ENCODE measurements at regions not wholly inside any gene's neighbourhood (a gene's known extent, or its start where the extent isn't known, plus 50 kb on each side); places are given as distances from the start of the nearest gene placed in this dataset.
"Not testable (repeated sequence)": the region's sequence is repeated elsewhere in the genome, so short reads cannot be mapped to it uniquely, and the experiment has no call there.

- DNase-seq (ENCODE audit: low read depth): no peak
Observed at GRCh38 chr12:45490232-45490881, 239.1 kb upstream of the ARID2 start.

- no peak for DNase-seq (ENCODE audit: low read depth)
Observed at GRCh38 chr12:45494279-45494678, 235.2 kb upstream of the ARID2 start.

- no peak for DNase-seq (ENCODE audit: low read depth)
Observed at GRCh38 chr12:45498645-45499044, 230.9 kb upstream of the ARID2 start.

- no peak for DNase-seq (ENCODE audit: low read depth)
Observed at GRCh38 chr12:45502481-45503128, 226.9 kb upstream of the ARID2 start.

DNA sequence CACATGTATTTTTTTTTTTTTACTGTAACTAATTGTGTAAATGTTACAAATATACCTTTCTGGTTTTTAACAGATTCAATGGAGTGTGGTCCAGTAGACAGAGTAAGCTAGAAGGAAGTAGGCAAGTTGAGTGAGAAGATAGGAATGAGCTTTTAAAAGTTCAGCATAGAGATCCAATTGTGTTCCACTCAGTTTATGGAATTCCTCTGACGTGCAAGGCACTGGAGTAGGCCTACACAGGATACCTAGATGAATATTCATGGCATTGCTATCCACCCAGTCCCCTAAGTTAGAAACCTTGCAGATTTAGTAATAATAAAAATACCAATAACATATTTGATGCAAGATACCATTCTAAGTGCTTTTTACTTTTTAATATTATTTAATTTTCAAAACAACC is 225.6 kb upstream of the ARID2 start:
- DNase-seq (ENCODE audit: low read depth): peak; percentile 6

DNA sequence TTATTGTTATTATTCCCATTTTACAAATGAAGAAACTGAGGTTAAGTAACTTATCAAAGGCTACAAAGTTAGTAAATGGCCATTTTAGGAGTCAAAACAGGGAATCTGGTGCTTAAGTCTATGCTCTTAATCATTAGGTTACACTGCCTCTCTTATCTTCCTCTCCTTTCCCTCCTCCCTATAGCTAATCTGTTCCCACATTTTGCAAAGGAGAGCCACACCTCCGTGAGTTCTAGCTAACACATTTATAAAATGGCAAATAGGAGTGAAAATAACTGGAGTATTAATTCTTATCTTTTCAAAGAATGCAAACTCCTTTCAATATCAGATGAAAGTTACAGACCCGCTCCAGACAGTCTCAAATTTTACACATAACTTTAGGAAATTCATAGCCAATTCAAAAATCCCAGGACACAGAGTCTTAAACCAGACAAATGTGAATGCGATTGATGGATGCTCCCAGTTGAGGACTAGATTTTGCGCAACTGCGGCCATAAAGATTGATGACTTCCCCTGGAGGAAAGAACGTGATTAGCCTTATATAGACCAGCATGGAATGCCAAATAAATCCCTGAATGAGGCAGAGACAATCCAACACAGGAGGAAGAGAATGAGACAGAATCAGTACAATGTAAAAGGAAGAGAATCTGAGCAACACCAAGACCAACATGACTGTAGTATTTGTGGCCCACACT is 225.0 kb upstream of the ARID2 start:
- DNase-seq (ENCODE audit: low read depth): no peak

DNA sequence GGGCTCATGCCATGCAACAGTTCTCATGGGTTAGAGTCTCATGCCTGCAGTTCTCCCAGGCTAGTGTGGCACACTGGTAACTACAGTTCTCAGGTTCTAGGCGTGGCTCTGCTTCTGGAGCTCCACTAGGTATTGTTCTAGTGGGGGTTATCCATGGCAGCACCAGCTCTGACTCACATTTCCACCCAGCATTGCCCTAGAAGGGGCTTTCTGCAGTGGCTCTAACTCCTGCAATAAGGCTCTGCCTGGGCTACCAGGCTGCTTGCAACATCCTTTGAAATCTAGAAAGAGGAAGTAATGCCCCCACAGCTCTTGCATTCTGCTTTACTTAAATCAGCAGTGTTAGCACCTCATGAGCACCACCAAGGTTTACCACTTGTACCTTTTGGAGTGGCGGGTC is 220.3 kb upstream of the ARID2 start:
- no peak for DNase-seq (ENCODE audit: low read depth)

DNA sequence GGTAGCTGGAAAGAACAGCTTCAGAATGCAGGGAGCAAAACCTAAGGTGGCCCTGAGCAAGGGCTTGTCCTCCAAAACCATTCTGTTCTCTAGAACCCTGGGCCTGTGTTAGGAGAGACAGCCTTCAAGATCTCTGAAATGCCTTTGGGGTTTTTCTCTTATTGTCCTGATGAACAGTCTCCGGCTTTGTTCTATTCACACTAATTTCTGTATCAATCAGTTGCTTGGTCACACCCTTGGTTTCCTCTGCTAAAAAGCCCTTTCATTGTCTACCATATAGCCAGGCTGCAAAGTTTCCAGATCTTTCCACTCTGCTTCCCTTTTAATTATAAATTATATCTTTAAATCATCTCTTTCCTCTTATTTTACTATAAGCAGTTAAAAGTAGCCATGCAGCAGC is 219.9 kb upstream of the ARID2 start:
- DNase-seq (ENCODE audit: low read depth): no peak

DNA sequence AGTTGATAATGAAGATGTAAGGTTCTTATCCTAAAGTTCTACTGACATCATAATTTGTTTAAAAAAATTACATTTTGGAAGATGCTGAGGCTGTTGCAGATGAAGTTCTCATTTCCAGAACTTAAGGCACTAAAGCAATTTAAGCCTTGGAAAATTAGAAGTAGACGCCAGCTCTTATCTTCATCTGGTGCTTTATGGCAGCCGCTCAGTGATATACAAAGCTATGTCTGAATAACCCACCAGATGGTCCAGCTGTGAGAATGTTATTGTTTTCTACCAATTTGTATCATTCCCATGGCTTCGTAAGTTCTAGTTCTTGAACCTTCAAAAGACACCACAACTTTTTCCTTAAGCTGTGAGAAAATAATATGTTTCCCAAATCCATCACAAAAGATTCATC is 212.1 kb upstream of the ARID2 start:
- DNase-seq (ENCODE audit: low read depth): no peak

DNA sequence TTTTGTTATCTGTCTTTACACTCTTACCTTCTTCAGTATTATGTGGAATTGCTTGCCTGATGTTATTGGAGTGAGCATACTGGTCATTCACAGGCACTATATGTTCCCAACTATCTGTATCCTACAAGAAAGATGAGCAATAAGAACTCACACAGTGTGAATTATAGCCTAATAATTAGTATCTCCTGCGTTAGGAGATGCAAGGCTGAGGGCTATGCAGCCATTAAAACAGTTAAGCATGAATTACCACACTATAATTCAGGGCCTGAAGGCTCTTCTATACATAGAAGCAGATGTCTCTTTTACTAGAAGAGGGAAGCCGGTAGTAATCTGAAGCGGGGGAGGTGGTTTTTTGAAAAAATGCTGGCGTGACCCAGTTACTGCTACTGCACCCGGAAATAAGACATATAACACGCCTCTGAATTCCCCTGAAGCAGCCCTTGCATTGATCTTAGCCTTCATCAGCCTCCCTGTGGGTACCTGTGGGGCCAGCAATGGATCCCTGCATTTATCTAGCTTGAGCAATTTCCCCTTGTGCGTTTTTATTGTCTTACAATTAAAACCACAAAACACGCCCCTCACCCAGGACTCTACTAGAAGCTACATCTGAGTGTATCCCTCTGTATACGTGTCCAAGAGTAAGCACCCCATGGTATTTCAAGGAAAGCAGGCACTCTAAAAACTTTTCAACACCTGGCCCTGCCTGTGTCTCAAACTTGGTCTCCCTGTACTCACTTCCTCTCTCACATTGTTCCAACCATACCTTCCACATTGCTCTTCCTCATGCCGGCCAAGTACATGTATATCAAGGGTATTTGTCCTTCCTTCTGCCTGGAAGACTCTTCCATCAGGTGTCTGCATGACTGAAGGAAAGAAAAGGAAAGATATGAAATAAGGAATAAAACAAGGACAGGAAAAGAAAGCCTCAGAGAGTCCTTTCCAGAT is 210.9 kb upstream of the ARID2 start:
- DNase-seq (ENCODE audit: low read depth): no peak

- DNase-seq (ENCODE audit: low read depth): no peak
Observed at GRCh38 chr12:45522227-45522626, 207.3 kb upstream of the ARID2 start.

- DNase-seq (ENCODE audit: low read depth): not testable (repeated sequence)
Observed at GRCh38 chr12:45526823-45527222, 202.7 kb upstream of the ARID2 start.

DNA sequence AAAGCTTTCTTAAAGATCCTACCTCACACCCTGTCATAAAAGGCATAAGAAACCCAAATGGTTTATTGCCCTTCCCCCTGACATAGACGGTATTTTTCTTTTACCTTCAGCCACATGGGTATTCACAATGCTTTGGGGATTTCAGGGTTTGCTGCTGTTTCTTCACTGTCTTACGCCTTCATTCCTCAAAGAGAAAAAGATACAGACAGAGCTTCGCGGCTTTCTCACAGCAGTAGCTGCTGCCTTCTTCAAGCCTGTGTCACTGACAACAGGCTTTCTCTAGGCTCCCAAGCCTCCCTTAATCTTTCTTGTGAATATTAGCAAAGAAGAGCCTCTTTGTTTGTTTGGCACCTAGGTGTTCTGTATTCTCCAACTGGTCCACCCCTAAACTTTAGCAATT is 197.4 kb upstream of the ARID2 start:
- DNase-seq (ENCODE audit: low read depth): no peak

GRCh38 chr12:45535610-45536180 is 193.8 kb upstream of the ARID2 start:
- no peak for DNase-seq (ENCODE audit: low read depth)

DNA sequence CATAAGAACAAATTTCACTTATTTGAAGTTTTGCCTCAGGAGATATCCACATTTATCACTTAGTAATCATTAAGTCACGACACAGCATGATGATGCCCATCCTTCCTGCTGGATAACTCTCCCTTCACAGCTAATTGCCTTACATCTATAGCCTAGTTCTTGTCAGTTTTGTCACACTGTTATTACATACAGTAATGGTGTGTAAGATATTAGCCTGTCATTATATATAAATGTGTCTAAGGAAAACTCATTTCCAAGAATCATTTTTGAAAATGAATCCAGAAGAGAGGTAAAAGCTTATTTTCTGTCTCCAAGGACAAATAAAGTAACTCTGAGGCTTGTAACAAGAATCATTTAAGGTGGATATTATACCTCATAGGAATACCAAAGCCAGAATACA is 193.2 kb upstream of the ARID2 start:
- no peak for DNase-seq (ENCODE audit: low read depth)

DNA sequence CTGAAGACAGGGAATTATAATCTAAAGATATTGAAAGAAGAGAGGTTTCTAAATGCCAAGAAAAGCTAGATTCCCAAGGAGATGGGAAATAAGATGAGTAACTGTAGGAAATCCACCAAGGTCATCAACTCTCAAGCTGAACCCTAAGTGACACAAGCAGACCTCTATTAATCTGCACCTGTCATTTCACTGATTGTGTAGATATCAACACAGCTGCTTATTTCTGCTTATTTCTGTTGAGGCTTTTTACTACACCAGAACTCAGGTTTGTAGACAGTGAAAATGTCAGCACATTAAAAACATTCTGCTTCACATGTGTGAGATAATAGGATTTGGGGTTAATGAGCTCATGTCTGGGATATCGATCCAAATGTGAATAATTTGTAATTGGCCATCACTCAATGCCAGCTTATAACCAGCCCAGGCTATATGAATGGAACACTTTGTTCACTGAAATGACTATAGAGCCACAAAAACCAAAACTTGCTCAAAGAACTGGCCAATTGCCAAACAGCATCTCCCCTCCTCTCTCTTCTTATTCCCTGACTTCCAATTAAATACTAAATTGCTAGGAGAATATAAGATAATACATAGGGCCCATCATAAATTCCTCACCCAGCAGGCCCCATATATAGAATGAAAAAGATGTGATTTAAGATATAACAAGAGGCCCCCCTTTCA is 188.7 kb upstream of the ARID2 start:
- DNase-seq (ENCODE audit: low read depth): no peak

GRCh38 chr12:45543887-45544286 is 185.6 kb upstream of the ARID2 start:
- peak; percentile 61 for DNase-seq (ENCODE audit: low read depth)

DNA sequence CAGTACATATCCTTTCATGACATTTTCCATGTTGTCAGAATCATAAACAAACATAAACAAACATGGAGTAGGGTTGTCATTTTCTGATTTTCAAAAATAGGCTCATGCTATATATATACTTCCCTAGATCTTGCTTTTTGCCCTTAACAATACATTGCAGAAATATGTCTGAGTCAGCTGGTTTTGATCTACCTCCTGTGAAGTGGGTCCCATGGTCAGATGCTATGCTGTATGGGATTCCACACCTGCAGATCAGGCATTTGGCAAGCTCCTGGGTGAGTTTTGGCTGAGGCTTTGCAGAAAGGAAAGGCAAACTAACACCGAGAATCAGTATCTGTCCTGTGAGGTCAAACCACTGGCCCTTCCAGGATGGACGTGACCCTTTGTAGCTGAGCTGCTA is 183.0 kb upstream of the ARID2 start:
- no peak for DNase-seq (ENCODE audit: low read depth)

GRCh38 chr12:45547132-45547531 is 182.4 kb upstream of the ARID2 start:
- DNase-seq (ENCODE audit: low read depth): no peak

- DNase-seq (ENCODE audit: low read depth): peak; percentile 13
Observed at GRCh38 chr12:45547822-45548221, 181.7 kb upstream of the ARID2 start.

GRCh38 chr12:45548426-45548825 is 181.1 kb upstream of the ARID2 start:
- no peak for DNase-seq (ENCODE audit: low read depth)

Measured in RPMI7951 (cell line).